ENCODE measurements at regions not wholly inside any gene's neighbourhood (a gene's known extent, or its start where the extent isn't known, plus 50 kb on each side); places are given as distances from the start of the nearest gene placed in this dataset.
"Not testable (repeated sequence)": the region's sequence is repeated elsewhere in the genome, so short reads cannot be mapped to it uniquely, and the experiment has no call there.

DNA sequence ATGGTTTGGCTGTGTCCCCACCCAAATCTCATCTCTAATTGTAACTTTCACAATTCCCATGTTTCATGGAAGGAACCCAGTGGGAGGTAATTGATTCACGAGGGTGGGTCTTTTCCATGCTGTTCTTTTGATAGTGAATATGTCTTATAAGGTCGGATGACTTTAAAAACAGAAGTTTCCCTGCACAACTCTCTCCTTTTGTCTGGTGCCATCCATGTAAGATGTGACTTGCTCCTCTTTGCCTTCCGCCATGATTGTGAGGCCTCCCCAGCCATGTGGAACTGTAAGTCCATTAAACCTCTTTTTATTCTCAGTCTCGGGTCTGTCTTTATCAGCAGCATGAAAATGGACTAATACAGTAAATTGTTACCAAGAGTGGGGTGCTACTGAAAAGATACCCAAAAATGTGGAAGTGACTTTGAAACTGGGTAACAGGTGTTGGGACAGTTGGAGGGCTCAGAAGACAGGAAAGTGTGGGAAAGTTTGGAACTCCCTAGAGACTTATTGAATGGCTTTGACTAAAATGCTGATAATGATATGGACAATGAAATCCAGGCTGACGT, 251.4 kb upstream of the GK2 start:
- not testable (repeated sequence) for DNase-seq

DNA sequence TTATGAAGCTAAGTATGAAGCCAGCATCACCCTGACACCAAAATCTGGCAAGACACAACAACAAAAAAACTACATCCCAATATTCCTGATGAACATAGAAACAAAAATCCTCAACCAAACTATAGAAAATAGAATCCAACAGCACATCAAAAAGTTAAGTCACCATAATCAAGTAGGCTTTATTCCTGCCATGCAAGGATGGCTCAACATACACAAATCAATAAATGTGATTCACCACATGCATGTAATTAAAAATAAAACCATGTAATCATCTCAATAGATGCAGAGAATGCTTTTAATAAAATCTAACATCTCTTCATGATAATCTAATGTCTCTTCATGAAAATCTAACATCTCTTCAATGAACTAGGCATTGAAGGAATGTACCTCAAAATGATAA, 249.4 kb upstream of the GK2 start:
- DNase-seq: no peak

GRCh38 chr4:79653871-79654270, 245.8 kb upstream of the GK2 start:
- no peak for DNase-seq

DNA sequence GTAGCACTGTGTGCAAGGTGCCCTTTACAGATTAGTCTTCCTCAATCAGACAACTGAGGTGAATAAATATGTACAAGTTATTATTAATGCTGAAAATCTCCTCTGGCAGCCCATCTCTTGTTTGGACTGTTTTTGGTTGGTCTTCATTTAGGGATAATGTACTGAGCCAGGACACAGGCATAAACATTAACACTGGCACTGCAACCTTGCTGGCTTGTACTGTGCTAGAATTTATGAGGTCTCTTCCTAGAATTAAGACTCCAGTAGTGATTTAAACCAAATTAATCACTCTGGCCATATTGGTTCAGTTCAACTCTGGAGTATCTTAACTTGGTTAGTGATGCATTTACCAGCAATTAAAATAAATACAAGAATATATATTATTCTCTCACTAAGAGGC, 244.7 kb upstream of the GK2 start:
- no peak for DNase-seq

DNA sequence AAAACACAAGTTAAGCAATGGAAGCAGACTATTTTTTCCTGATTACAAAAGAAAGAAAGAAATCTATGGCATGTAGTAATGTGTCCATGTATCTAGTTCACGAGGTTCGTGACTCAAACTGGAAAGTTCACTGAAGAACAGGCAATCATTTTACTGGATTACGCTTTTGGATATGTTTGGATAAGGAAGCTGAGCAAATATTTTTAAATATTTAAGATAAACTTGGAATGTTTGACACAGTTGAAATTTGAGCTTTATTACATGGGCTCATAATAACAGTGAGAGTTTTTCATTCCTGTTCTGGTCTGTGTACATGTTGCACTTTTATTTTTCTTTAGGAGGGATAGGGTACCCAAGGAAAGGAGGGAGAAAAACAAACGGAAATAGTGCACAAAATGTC, 244.2 kb upstream of the GK2 start:
- DNase-seq: no peak

DNA sequence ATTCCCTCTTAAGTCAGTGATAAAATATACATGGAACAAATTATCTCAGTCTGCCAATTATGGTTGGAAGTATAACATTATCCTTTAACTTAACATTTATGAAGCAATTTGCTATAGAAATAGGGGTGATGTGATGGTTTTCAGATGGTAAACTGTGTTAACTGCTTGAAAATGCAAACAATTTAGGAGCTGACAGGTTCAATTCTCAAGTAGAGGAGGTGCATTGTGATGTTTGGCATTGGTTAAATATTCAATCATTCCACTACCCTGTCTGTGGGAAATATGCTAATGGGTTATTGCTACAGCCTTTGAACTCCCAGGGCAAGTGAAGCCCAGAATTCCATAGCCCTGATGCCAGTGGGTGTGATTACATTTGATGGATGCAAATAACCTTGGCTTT, 243.4 kb upstream of the GK2 start:
- no peak for DNase-seq

GRCh38 chr4:79650794-79651431, 242.9 kb upstream of the GK2 start:
- DNase-seq: no peak

DNA sequence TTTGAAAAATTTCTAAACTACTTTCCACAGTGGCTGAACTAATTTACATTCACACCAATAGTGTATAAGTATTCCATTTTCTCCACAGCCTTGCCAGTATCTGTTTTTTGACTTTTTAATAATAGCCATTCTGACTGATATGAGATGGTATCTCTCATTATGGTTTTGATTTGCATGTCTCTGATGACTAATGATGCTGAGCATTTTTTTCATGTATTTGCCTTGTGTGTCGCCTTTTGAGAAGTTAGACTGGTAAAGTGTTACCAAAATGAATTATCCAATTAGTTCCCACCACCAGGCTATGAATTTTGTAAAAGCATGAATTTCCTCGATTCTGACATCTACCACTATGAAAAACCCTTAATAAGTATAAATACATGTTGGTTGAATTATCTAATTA, 242.2 kb upstream of the GK2 start:
- DNase-seq: no peak

GRCh38 chr4:79645942-79646341, 237.9 kb upstream of the GK2 start:
- no peak for DNase-seq

DNA sequence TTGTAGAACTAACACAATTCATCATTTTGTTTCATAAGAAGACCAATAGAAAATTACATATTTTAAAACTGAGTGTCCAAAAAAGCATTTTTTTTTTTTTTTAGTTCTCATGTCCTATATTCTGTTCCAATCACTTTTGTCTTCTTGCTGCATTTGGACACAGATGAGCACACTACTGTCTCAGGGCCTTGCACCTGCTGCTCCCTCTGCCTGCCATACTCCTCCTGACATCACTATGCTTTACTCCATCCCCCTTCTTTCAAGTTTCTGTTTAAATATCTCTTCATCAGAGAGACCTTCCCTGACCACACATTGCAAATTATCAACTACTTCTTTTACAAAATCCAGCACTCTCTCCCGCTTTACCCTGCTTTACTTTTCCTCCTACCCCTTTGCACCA, 230.7 kb upstream of the GK2 start:
- no peak for DNase-seq

GRCh38 chr4:79636991-79637390, 229.0 kb upstream of the GK2 start:
- DNase-seq: no peak

DNA sequence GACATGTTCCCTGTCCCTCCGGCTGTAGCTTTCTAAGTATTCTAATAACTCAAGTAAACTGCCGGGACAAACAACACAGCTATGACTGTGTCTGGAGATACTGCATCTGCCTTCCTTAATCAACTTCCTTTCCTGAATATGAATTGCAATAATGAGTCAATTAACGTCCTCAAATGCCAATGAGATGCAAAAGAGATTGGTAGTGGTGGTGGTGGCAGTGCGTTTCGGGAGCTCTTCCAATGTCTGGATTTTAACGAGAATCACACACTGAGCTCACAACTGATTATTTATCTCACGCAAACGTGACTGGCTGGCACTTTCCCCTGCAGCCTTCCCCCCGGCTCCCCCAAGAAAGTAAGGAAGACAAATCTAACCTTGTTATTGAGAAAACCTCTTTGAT, 226.1 kb upstream of the GK2 start:
- no peak for DNase-seq

- DNase-seq: no peak
Measured at GRCh38 chr4:79632114-79632513, 224.1 kb upstream of the GK2 start.

GRCh38 chr4:79626611-79627010, 218.6 kb upstream of the GK2 start:
- DNase-seq: no peak

DNA sequence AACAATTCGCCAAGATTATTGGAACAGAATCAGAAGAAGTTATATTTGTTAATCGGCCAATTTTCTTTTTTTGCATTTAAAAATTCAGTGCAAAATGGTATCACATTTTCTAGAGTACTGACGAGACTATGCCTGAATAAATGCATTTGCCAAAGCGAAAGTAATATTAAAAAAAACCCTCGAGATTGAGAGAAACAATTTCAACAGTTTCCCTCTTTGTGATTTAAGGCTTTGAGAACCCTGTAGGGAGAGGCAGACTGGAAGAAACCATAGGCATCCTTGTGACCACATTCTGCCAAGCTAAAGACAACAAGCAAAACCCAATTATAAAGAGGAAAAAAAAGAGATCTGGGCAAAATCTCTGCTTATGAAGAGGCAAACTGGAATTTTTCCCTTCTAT, 218.1 kb upstream of the GK2 start:
- no peak for DNase-seq

DNA sequence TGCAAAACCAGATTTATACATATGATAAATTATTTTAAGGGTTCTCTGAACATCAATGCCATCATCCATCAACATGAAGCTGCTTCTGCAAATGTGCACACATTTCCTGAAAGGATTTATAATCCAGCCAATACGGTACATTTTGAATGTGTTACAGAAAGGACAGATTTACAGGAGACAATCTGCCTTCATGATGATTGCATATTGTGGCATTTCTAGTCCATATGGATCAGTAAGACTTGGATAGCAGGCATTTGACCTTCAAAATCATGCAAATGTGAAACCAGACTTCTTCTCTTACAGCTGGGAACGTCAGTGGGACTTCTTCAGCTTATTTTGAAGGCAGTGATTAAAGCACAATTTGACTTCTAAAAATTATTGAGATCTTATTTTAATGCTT, 217.3 kb upstream of the GK2 start:
- no peak for DNase-seq

DNA sequence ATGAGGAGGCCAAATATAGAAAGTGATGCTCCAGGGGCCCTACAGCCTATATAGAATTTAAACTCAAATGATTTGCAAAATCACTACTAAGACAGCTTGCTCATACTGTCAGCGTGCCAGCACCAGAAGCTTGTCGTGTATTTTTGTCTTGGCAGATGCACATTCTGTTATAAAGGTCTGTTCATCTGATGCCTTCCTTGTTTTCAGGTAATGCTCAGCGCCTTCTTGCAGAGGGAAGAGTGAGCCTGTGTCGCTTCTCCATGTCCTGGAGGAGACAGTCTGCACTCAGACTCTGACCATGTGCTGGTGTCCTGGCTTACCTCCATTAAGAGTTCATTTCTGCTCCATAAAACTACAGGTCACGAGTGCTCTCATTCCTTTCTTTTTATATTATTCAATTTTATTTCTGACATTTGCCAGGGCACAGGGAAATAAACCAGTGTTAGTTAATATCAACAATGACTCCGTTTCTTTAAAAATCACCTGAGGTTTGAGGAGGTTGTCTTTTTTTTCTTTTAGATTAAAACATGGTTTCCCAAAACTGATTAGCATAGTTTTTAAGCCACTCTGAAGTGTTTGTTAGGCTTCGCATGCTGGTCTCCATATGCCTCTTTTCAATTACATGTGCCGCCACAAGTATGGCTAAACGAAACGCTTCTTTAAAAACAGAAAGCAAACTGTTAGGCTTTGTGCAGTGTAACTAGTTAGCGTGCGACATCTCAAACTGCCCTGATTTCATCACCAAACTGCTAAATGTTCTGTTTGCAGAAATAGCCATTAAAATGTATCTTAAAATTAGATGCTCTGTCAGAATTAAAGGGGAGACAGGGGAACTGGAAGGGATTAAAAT, 215.2 kb upstream of the GK2 start:
- DNase-seq: no peak

DNA sequence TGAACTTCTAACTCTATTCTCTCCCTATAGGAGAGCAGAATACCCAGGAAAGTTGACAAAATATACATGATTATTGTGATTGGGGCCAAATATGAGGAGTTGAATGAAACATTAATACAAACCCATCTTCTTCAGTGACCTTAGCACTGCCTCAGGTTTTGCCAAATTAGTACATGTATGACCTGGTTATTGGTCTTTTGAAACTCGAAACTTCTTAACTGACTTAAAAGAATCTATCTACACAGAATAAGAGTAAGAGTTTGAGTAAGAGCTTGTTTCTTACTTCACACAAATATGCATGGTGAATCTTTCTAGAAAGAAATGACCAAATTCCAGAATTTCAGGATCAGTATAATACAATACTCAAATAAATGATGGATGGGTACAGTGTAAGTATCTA, 213.0 kb upstream of the GK2 start:
- DNase-seq: no peak

GRCh38 chr4:79620617-79621016, 212.6 kb upstream of the GK2 start:
- DNase-seq: no peak

DNA sequence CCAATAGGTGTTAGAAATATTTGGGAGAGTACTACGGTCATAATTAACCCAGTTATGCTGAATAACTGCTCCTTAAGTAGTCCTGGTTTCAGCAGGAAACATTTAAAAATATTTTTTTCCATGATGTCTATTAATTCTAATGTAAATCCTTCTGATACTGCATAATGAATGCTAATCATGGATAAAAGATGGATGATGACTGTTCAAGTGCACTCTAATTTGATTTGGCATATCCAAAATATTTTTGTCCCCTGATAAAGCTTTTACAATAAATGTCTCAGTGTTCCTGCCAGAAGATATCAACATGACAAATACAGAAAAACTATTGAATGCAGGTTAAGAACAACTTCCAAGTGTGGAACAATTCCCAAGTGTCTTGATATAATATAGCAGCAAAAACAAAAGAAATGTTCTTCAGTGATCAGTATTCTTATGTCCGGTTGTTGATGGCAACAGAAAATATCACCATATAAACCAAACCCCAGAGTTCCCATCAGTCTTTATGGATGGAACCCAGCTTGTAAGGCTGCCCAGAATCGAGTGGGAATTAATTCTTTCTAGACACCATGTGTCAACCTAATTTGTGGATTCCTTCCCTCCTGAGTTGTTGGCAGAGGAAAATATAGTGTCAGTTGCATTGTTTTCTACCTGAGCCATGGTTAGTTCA, 205.4 kb upstream of the GK2 start:
- DNase-seq: no peak

GRCh38 chr4:79611026-79611425, 203.0 kb upstream of the GK2 start:
- no peak for DNase-seq

GRCh38 chr4:79609817-79610216, 201.8 kb upstream of the GK2 start:
- no peak for DNase-seq

DNA sequence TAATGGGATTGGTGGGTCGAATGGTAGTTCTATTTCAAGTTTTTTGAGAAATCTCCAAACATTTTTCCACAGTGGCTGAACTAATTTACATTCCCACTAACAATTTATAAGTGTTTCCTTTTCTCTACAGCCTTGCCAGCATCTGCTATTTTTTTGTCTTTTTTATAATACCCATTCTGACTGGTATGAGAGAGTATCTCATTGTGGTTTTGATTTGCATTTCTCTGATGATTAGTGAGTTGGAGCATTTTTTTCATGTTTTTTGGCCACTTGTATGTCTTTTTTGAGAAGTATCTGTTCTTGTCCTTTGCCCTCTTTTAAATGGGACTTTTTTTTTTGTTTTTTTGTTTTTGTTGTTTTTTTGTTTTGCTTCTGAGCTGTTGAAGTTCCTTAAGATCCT, 200.0 kb upstream of the GK2 start:
- DNase-seq: no peak

DNA sequence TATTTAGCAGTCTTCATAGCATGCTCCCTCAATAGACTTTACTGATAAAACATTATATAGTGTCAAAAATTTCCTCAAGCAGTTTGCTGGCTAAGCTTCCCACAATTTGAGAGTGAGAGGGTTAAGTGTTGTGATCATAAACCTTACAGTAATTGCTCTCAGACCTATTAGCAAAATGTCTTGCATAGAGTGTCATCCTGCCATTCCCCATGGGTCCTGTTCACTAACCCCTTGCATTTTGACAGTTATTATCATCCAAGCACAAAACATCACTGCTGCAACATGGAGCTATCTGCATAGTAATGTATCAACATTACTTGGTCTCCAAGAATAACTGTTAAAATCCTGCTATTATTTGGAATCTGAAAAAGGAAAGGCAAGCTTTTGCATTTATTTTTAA, 196.1 kb upstream of the GK2 start:
- DNase-seq: no peak
